Mucosa of descending colon (tissue), 3 donors: ENCODE measurements at regions not wholly inside any gene's neighbourhood (a gene's known extent, or its start where the extent isn't known, plus 50 kb on each side); places are given as distances from the start of the nearest gene placed in this dataset.

Experiments
- ATAC-seq: fragments of 200-7000 bp; cut with Tn5 transposase; one replicate; pipeline ENCODE4 v1.9.1; 2020; ENCODE audit warnings: mild to moderate bottlenecking, moderate library complexity
- DNase-seq, 3 donors: peaks; one replicate each; pipeline ENCODE4 v3.0.0-alpha.2; 2020
- H3K36me3 ChIP-seq: fragments of 200-600 bp; one replicate; pipeline ENCODE4 v1.8.0; 2021; ENCODE audit warnings: low read depth, mild to moderate bottlenecking
- H3K4me1 ChIP-seq: fragments of 200-600 bp; one replicate; pipeline ENCODE4 v1.8.0; 2021; ENCODE audit warnings: low read depth, mild to moderate bottlenecking
- H3K4me3 ChIP-seq: fragments of 200-600 bp; one replicate; pipeline ENCODE4 v1.8.0; 2021; ENCODE audit warnings: mild to moderate bottlenecking
- H3K9me3 ChIP-seq: fragments of 200-600 bp; one replicate; pipeline ENCODE4 v1.8.0; 2021; ENCODE audit warnings: mild to moderate bottlenecking
- CTCF ChIP-seq: fragments of 200-600 bp; IDR thresholded peaks from one replicate; pipeline ENCODE4 v1.8.0; 2022; ENCODE audit warnings: antibody characterized with exemption, mild to moderate bottlenecking
- intact Hi-C, 2 donors: fragments of 100-400 bp; cut with DNase I in 1 of 2; cut with micrococcal nuclease in 1 of 2; formaldehyde crosslinking; loops; one replicate each; pipeline versions ENCODE4 v1.11.0 to v1.11.1; 2022; cut with DNase I, micrococcal nuclease
- donor health status: DM: no; HTN: no; CAD: no; lungs with moderate emphysema.
- donor health status: DM: no; HTN: no; CAD: no.
- donor health status: DM: no; HTN: yes; CAD: no.

DNA sequence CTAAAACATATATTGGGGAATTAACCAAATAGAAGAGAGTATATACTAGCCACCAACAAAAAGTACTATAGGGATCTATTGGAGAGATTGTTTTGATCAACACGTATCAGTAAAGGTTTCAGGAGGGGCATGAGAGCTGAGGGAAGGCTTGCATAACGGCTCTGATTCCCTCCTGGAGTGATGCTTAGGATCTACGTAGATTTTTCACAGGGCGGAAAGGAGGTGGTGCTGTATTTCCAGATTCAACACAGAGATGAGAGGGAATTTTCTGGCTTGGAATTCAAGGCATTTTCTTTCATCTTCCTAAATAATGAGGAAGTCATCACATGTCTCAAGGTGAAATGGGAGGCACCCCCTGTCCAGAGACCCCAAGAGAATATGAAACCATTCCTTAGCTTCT, 443.8 kb downstream of the CMPK2 start:
- DNase-seq (no peak), ATAC-seq (no peak)
- Histone ChIP-seq H3K36me3 (no peaks in the 10 kb centered on the region), H3K4me1 (no peaks in the 10 kb centered on the region), H3K4me3 (no peak overlapping the region), H3K9me3 (no peaks in the 10 kb centered on the region)
- no peak for TF ChIP-seq CTCF
- intact Hi-C loops, result no loop called here

- no peaks in the 10 kb centered on the region for H3K4me1 ChIP-seq
- intact Hi-C loops, result no loop called here
- no peak overlapping the region for H3K4me3 ChIP-seq
- DNase-seq (no peak), ATAC-seq (no peak)
- H3K36me3 ChIP-seq, result no peaks in the 10 kb centered on the region
- H3K9me3 ChIP-seq, result no peaks in the 10 kb centered on the region
- TF ChIP-seq CTCF, result no peak
Observed at GRCh38 chr2:6423157-6423556, 442.6 kb downstream of the CMPK2 start.

DNA sequence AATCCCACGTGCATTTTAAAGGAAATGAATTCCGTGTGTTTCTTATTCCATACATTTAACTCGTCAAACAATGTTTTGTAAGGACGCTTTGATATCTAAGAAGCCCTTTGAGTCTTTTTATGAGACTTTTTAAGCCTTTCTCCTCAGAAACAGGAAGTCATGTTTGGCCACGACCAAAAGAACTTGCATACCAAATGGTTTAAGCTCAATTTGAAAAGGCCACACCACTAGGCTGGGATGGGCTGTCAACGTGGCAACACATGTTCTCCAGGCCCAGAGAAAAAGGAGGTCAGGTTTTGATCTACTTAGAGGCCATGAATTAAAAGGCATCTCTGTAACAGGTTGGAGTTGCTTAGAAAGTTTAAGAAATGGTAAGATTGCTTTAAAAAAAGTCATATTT, 441.8 kb downstream of the CMPK2 start:
- Histone ChIP-seq H3K4me3 (no peak overlapping the region), H3K9me3 (no peaks in the 10 kb centered on the region), H3K4me1 (no peaks in the 10 kb centered on the region), H3K36me3 (no peaks in the 10 kb centered on the region)
- no peak for DNase-seq
- intact Hi-C loops, result no loop called here
- TF ChIP-seq CTCF, result no peak
- no peak for ATAC-seq

GRCh38 chr2:6425032-6425431, 440.7 kb downstream of the CMPK2 start:
- ATAC-seq (no peak), DNase-seq (no peak)
- no peaks in the 10 kb centered on the region for H3K9me3 ChIP-seq
- H3K4me1 ChIP-seq, result no peaks in the 10 kb centered on the region
- intact Hi-C loops, result no loop called here
- no peak overlapping the region for H3K4me3 ChIP-seq
- no peaks in the 10 kb centered on the region for H3K36me3 ChIP-seq
- TF ChIP-seq CTCF, result no peak

DNA sequence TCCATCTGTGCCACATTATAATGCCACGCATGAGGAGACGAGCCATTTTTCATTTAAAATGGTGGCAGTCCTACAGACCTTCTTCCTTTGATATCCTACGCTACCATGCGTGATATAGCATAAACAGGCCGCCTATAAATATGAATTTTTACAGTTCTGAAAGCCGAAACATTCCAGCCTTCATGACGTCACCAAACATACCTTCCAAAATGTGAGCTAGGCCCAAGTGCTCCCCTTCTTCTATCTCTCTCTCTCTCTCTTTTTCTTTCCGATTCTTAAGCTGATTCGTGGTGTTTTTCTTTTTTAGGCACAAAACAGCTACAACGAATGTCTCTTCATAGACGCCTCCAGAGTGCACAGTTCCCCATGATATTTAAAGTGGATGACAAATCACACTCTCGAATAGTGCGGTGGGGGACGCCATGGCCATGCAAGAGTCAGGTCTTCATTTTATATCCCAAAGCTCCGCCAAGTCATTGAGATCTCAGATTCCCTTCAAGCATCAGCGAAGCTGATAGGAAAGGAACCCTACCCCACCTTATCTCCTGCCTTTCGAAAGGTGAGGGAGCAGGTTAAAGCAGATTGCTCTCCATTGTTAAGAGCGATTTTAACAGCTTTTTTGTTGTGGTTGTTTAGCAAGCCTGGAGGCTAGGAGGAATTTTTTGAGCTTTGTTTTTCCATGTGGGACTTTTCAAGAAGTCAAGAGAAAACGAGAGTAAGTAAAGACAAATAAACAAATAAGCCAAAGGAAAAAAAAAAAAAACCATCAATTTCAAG, 436.3 kb downstream of the CMPK2 start:
- no peaks in the 10 kb centered on the region for H3K36me3 ChIP-seq
- H3K9me3 ChIP-seq, result no peaks in the 10 kb centered on the region
- intact Hi-C loops, result no loop called here
- no peak for ATAC-seq
- DNase-seq, result no peak
- TF ChIP-seq CTCF, result no peak
- H3K4me3 ChIP-seq, result no peak overlapping the region
- no peaks in the 10 kb centered on the region for H3K4me1 ChIP-seq

- no peak for TF ChIP-seq CTCF
- H3K36me3 ChIP-seq, result no peaks in the 10 kb centered on the region
- no peak for ATAC-seq
- H3K9me3 ChIP-seq, result no peaks in the 10 kb centered on the region
- intact Hi-C loops, result no loop called here
- H3K4me3 ChIP-seq, result no peak overlapping the region
- DNase-seq, result no peak
- no peaks in the 10 kb centered on the region for H3K4me1 ChIP-seq
Observed at GRCh38 chr2:6434438-6434837, 431.3 kb downstream of the CMPK2 start.
